HG03064 (cell line): ENCODE measurements at regions not wholly inside any gene's neighbourhood (a gene's known extent, or its start where the extent isn't known, plus 50 kb on each side); places are given as distances from the start of the nearest gene placed in this dataset.

Experiments used
- ATAC-seq: cut with Tn5 transposase; IDR thresholded peaks from one replicate; pipeline ENCODE4 v1.9.1; 2021; ENCODE audit warnings: low read depth; ENCODE audit not compliant: unreplicated experiment

- ATAC-seq = no peak
Measured at GRCh38 chr10:9709849-9710248, 1307.8 kb upstream of the CELF2 start.

- ATAC-seq = no peak
Measured at GRCh38 chr10:9712393-9712792, 1305.3 kb upstream of the CELF2 start.

- no peak for ATAC-seq
Measured at GRCh38 chr10:9719246-9719645, 1298.4 kb upstream of the CELF2 start.

- no peak for ATAC-seq
Measured at GRCh38 chr10:9733766-9734165, 1283.9 kb upstream of the CELF2 start.

- no peak for ATAC-seq
Measured at GRCh38 chr10:9734218-9734617, 1283.5 kb upstream of the CELF2 start.

- no peak for ATAC-seq
Measured at GRCh38 chr10:9735731-9736130, 1281.9 kb upstream of the CELF2 start.

- no peak for ATAC-seq
Measured at GRCh38 chr10:9743639-9744038, 1274.0 kb upstream of the CELF2 start.

GRCh38 chr10:9745158-9745557 lies 1272.5 kb upstream of the CELF2 start:
- ATAC-seq = no peak

GRCh38 chr10:9757176-9757575 lies 1260.5 kb upstream of the CELF2 start:
- no peak for ATAC-seq

GRCh38 chr10:9759596-9759995 lies 1258.1 kb upstream of the CELF2 start:
- ATAC-seq = no peak

- ATAC-seq = no peak
Measured at GRCh38 chr10:9762966-9763656, 1254.6 kb upstream of the CELF2 start.

GRCh38 chr10:9766762-9767161 lies 1250.9 kb upstream of the CELF2 start:
- ATAC-seq = no peak

GRCh38 chr10:9781666-9782065 lies 1236.0 kb upstream of the CELF2 start:
- ATAC-seq = no peak

- no peak for ATAC-seq
Measured at GRCh38 chr10:9786101-9786500, 1231.6 kb upstream of the CELF2 start.

GRCh38 chr10:9786576-9786975 lies 1231.1 kb upstream of the CELF2 start:
- no peak for ATAC-seq

- ATAC-seq = no peak
Measured at GRCh38 chr10:9789996-9790395, 1227.7 kb upstream of the CELF2 start.

- no peak for ATAC-seq
Measured at GRCh38 chr10:9792181-9792580, 1225.5 kb upstream of the CELF2 start.

- ATAC-seq = no peak
Measured at GRCh38 chr10:9796564-9796963, 1221.1 kb upstream of the CELF2 start.

GRCh38 chr10:9800011-9800410 lies 1217.7 kb upstream of the CELF2 start:
- no peak for ATAC-seq

GRCh38 chr10:9800571-9800970 lies 1217.1 kb upstream of the CELF2 start:
- no peak for ATAC-seq

- ATAC-seq = no peak
Measured at GRCh38 chr10:9807846-9808245, 1209.8 kb upstream of the CELF2 start.

GRCh38 chr10:9811601-9812000 lies 1206.1 kb upstream of the CELF2 start:
- no peak for ATAC-seq

GRCh38 chr10:9814285-9814864 lies 1203.3 kb upstream of the CELF2 start:
- no peak for ATAC-seq
